AG04450 (cell line): ENCODE measurements at regions not wholly inside any gene's neighbourhood (a gene's known extent, or its start where the extent isn't known, plus 50 kb on each side); places are given as distances from the start of the nearest gene placed in this dataset.

Experiments
- CTCF ChIA-PET: fragments of 300-600, 350-600 bp; formaldehyde crosslinking; extraction: SDS; loops from one replicate; lab custom pipeline; 2022; ENCODE audit warnings: antibody characterized with exemption, inconsistent platforms; lab: Charles Lee
- POLR2A ChIA-PET: fragments of 350-600 bp; formaldehyde crosslinking; extraction: SDS; loops from one replicate; lab custom pipeline; 2021; ENCODE audit warnings: antibody characterized with exemption, inconsistent platforms; lab: Yijun Ruan, JAX
- DNase-seq: peaks from one replicate; pipeline ENCODE4 v3.0.0-alpha.2; 2011; ENCODE audit warnings: low read depth, low spot score
- H3K27ac ChIP-seq: one replicate; pipeline ENCODE4 v1.5.1; 2012; ENCODE audit warnings: low read depth, low read length, control low read depth
- H3K27me3 ChIP-seq: one replicate; pipeline ENCODE4 v1.6.0; 2012; ENCODE audit warnings: low read length; ENCODE audit not compliant: control insufficient read depth, insufficient read depth
- H3K4me3 ChIP-seq: 2 replicates; pipeline ENCODE4 v1.5.1; 2011; ENCODE audit warnings: mild to moderate bottlenecking, low read depth, low read length, control low read depth
- H3K9me3 ChIP-seq: 2 replicates; pipeline ENCODE4 v1.5.1; 2012; ENCODE audit warnings: low read length; ENCODE audit not compliant: control insufficient read depth, insufficient read depth
- TF ChIP-seq, protein P1 (sequence below): IDR thresholded peaks from 2 replicates; pipeline ENCODE4 v1.5.1; 2011; ENCODE audit warnings: low read depth, low read length, control low read depth, inconsistent platforms

DNA sequence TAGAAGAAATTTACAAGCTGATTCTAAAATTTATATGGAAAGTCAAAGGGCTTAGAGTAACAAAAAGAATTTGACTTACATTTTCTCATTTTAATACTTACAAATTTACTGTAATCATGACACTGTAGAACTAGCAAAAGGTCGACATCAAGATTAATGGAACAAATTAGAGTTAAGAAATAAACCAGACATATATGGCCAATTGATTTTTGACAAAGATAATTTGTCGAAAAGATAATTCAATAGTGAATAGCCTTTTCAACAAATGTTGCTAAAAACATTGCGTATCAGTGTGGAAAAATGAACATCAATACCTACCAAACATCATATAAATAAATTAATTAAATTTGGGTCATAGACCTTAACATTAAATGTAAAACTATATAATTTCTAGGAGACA, 955.5 kb upstream of the AUTS2 start:
- TF ChIP-seq, protein P1, sequence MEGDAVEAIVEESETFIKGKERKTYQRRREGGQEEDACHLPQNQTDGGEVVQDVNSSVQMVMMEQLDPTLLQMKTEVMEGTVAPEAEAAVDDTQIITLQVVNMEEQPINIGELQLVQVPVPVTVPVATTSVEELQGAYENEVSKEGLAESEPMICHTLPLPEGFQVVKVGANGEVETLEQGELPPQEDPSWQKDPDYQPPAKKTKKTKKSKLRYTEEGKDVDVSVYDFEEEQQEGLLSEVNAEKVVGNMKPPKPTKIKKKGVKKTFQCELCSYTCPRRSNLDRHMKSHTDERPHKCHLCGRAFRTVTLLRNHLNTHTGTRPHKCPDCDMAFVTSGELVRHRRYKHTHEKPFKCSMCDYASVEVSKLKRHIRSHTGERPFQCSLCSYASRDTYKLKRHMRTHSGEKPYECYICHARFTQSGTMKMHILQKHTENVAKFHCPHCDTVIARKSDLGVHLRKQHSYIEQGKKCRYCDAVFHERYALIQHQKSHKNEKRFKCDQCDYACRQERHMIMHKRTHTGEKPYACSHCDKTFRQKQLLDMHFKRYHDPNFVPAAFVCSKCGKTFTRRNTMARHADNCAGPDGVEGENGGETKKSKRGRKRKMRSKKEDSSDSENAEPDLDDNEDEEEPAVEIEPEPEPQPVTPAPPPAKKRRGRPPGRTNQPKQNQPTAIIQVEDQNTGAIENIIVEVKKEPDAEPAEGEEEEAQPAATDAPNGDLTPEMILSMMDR = no peak
- Histone ChIP-seq H3K9me3 (no peaks in the 10 kb centered on the region; the same call in 1 of the 2 replicates), H3K4me3 (no peak overlapping the region), H3K27me3 (no peaks in the 10 kb centered on the region), H3K27ac (no peak overlapping the region)
- no peak for DNase-seq
- ChIA-PET CTCF (no interaction called here), POLR2A (no interaction called here)

DNA sequence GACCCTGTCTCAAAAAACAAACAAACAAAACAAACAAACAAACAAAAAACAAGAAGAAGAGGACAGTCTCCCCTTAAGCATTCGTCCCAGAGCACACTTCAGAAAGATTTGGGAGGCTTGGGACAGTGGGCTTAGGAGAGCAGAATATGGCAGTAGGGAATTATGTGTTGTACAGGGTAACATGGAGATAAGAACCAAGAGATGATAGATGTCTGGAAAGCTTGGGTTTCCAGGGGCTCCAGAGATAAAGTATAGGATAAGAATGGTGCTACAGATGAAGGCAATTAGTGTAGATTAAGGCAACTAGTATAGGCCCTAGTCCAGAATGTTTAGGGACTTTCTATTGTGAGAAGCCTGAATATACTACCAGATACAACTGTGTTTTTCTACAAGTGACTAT, 934.9 kb upstream of the AUTS2 start:
- H3K9me3 ChIP-seq = 0 out of 2 replicates have a peak, but pooled peaks cover 3% of the 10 kb centered on the region
- POLR2A ChIA-PET = no interaction called here
- H3K27ac ChIP-seq = no peak overlapping the region
- no peaks in the 10 kb centered on the region for H3K27me3 ChIP-seq
- no peak overlapping the region for H3K4me3 ChIP-seq
- CTCF ChIA-PET = no interaction called here
- DNase-seq = no peak
- TF ChIP-seq, protein P1 = no peak

DNA sequence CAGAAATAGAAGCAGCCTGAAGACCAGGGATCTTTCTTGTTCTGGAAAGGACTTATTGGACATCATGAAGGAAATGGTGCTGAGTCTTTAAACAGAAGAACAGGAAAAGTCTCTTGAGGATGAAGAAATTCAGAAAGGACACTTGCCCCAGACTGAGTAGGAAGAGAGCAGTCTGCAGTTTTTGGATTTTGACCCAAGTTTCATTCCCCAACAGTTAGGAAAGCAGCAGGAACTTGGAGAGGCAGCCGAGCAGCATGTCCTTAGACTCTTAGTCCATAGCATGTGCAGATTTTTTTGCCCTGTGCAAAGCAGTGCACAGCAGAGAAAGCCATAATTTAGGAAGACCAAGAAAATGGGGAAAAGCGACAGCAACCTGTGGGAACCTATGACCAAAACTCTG, 927.2 kb upstream of the AUTS2 start:
- Histone ChIP-seq H3K27me3 (no peaks in the 10 kb centered on the region), H3K9me3 (0 out of 2 replicates have a peak, but pooled peaks cover 3% of the 10 kb centered on the region), H3K4me3 (no peak overlapping the region), H3K27ac (no peak overlapping the region)
- TF ChIP-seq, protein P1 = no peak
- no peak for DNase-seq
- CTCF ChIA-PET = no interaction called here
- POLR2A ChIA-PET = no interaction called here

DNA sequence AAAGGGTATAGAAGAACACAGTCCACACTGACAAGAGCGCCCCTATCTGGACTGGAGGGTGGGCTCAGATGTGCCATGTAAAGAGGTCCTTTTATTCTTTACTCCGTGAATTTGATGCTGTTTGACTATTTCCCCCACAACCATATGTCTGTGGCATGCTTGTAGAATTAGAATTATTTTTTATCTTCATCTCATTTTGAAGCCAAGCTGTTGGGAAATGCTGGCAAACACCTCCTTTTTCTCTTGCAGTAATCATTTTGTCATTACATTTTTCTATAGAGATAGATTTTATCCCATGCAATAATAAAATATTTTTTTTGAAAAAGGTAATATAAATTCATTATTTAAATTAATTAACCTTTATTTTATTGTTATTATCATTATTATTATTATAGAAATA, 926.6 kb upstream of the AUTS2 start:
- CTCF ChIA-PET = no interaction called here
- Histone ChIP-seq H3K4me3 (no peak overlapping the region), H3K27ac (no peak overlapping the region), H3K9me3 (no peaks in the 10 kb centered on the region), H3K27me3 (no peaks in the 10 kb centered on the region)
- TF ChIP-seq, protein P1 = no peak
- no peak for DNase-seq
- POLR2A ChIA-PET = no interaction called here

DNA sequence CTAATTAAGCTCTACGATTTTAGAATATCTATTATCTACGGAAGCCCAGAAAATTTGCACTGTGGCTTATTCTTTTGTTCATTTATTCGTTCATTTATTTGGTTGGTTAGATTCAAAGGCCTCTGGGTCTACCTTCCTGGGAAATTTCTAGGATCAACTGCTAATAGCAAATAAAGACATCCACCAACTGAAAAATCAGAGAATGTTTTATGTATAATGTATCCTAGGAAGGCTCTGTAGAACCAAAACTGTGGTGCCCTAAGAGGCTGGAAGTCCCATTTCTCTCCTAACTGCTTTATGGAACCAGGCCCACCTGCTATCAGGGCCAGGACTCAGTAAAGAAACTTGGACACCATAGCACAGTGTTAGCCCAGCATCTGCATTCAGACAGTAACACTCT, 923.4 kb upstream of the AUTS2 start:
- TF ChIP-seq, protein P1 = no peak

More for the DNA sequence above, 923.4 kb upstream of the AUTS2 start:
- DNase-seq = no peak
- Histone ChIP-seq H3K4me3 (no peak overlapping the region), H3K9me3 (no peaks in the 10 kb centered on the region), H3K27me3 (no peaks in the 10 kb centered on the region), H3K27ac (no peak overlapping the region)
- ChIA-PET POLR2A (no interaction called here), CTCF (no interaction called here)
